PC-9 (cell line): ENCODE measurements at regions not wholly inside any gene's neighbourhood (a gene's known extent, or its start where the extent isn't known, plus 50 kb on each side); places are given as distances from the start of the nearest gene placed in this dataset.

Experiments used
- BruUV-seq: library from RNA; stranded (reverse); fragments of 400-500 nt; replicated peaks from 2 replicates; lab custom pipeline; 2021; lab: Mats Ljungman, UMichigan
- CTCF ChIA-PET: fragments of 300-600 bp; sonication (Branson Sonifier 250); formaldehyde crosslinking; loops from one replicate; lab custom pipeline; 2022; ENCODE audit warnings: antibody characterized with exemption; lab: Charles Lee
- POLR2A ChIA-PET: fragments of 300-600 bp; sonication (Branson Sonifier 250); formaldehyde crosslinking; loops from one replicate; lab custom pipeline; 2022; ENCODE audit warnings: antibody characterized with exemption; ENCODE audit not compliant: unreplicated experiment; lab: Charles Lee
- DNase-seq, 2 experiments: peaks; one replicate each; pipeline versions ENCODE4 v3.0.0 to v3.0.0-alpha.2; 2015 to 2022; ENCODE audit warnings: mixed read lengths in 1 of 2
- H2AFZ ChIP-seq: fragments of 200-600 bp; sonication (generic); 2 replicates; pipeline ENCODE4 v1.8.1; 2017; ENCODE audit warnings: antibody characterized with exemption
- H3F3A ChIP-seq: fragments of 200-600 bp; sonication (generic); 2 replicates; pipeline ENCODE4 v1.8.1; 2017; ENCODE audit warnings: antibody characterized with exemption, mild to moderate bottlenecking, low read depth; ENCODE audit not compliant: insufficient read depth
- H3K27ac ChIP-seq: fragments of 200-600 bp; sonication (generic); 2 replicates; pipeline ENCODE4 v1.6.1; 2016; ENCODE audit warnings: mixed run types
- H3K27me3 ChIP-seq: fragments of 200-600 bp; sonication (generic); 2 replicates; pipeline ENCODE4 v1.6.1; 2016; ENCODE audit warnings: low read depth, mixed run types; ENCODE audit not compliant: insufficient read depth
- H3K36me3 ChIP-seq: fragments of 200-600 bp; sonication (generic); 2 replicates; pipeline ENCODE4 v1.6.1; 2016; ENCODE audit warnings: low read depth, mixed run types
- H3K4me1 ChIP-seq: fragments of 200-600 bp; sonication (generic); replicated peaks from 2 replicates; pipeline ENCODE4 v1.6.1; 2016; ENCODE audit warnings: mixed run types; ENCODE audit not compliant: insufficient read depth
- H3K4me2 ChIP-seq: fragments of 200-600 bp; sonication (generic); 2 replicates; pipeline ENCODE4 v1.6.1; 2017; ENCODE audit warnings: mixed run types
- H3K4me3 ChIP-seq: fragments of 200-600 bp; sonication (generic); 2 replicates; pipeline ENCODE4 v1.6.1; 2016; ENCODE audit warnings: mixed run types
- H3K79me2 ChIP-seq: fragments of 200-600 bp; sonication (generic); 2 replicates; pipeline ENCODE4 v1.6.1; 2017; ENCODE audit warnings: low read depth, mixed run types
- H3K9me2 ChIP-seq: fragments of 200-600 bp; sonication (generic); 2 replicates; pipeline ENCODE4 v1.8.1; 2017; ENCODE audit warnings: mild to moderate bottlenecking; ENCODE audit not compliant: insufficient read depth
- H3K9me3 ChIP-seq: fragments of 200-600 bp; sonication (generic); 2 replicates; pipeline ENCODE4 v1.8.1; 2016; ENCODE audit warnings: low read depth; ENCODE audit not compliant: insufficient read depth
- H4K20me1 ChIP-seq: fragments of 200-600 bp; sonication (generic); 2 replicates; pipeline ENCODE4 v1.8.1; 2017; ENCODE audit not compliant: insufficient read depth
- CTCF ChIP-seq: fragments of 200-600 bp; sonication (generic); conservative IDR thresholded peaks from 2 replicates; pipeline ENCODE4 v1.6.1; 2017; ENCODE audit warnings: mixed run types, antibody characterized with exemption, mild to moderate bottlenecking, moderate library complexity
- EZH2 ChIP-seq: fragments of 200-600 bp; sonication (generic); IDR thresholded peaks from 2 replicates; pipeline ENCODE4 v1.8.0; 2017; ENCODE audit warnings: antibody characterized with exemption, low read depth
- intact Hi-C: fragments of 100-400 bp; cut with micrococcal nuclease; formaldehyde crosslinking; loops from one replicate; pipeline ENCODE4 v1.10.0; 2022; ENCODE audit not compliant: unreplicated experiment

DNA sequence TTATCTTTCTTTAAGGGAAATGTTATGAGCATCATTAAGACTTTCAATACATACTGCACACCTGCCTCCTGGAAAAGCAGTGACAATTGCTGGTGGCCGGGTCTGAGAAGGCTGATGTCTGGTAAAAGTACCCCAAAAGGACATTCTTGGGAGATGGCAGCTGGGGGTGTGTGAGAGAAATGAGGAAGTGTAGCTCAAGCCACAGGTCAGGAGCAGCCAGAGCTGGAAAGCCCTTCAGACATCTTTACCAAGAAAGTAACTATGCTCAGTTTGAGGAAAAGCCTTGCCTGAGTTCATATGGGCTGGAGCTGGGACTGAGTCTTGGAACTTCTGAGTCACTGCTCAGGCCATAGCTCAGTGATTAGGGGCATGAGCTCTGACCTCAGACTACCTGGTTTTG, 94.7 kb upstream of the N4BP1 start:
- no peaks in the 10 kb centered on the region for H4K20me1 ChIP-seq
- H3K79me2 ChIP-seq = no peaks in the 10 kb centered on the region
- peaks cover 4% of the 10 kb centered on the region; the same call in 1 of the 2 replicates for H3K27me3 ChIP-seq
- H3F3A ChIP-seq = no peaks in the 10 kb centered on the region
- H2AFZ ChIP-seq = no peak overlapping the region
- ChIA-PET POLR2A (no interaction called here), CTCF (no interaction called here)
- no peaks in the 10 kb centered on the region for H3K4me1 ChIP-seq
- H3K36me3 ChIP-seq = no peaks in the 10 kb centered on the region
- TF ChIP-seq CTCF (no peak), EZH2 (no peak)
- no peak for DNase-seq
- H3K27ac ChIP-seq = no peak overlapping the region
- intact Hi-C loops = no loop called here
- H3K4me2 ChIP-seq = no peak overlapping the region
- no TSS peak for BruUV-seq
- H3K4me3 ChIP-seq = no peak overlapping the region
- no peaks in the 10 kb centered on the region for H3K9me3 ChIP-seq
- H3K9me2 ChIP-seq = no peaks in the 10 kb centered on the region

DNA sequence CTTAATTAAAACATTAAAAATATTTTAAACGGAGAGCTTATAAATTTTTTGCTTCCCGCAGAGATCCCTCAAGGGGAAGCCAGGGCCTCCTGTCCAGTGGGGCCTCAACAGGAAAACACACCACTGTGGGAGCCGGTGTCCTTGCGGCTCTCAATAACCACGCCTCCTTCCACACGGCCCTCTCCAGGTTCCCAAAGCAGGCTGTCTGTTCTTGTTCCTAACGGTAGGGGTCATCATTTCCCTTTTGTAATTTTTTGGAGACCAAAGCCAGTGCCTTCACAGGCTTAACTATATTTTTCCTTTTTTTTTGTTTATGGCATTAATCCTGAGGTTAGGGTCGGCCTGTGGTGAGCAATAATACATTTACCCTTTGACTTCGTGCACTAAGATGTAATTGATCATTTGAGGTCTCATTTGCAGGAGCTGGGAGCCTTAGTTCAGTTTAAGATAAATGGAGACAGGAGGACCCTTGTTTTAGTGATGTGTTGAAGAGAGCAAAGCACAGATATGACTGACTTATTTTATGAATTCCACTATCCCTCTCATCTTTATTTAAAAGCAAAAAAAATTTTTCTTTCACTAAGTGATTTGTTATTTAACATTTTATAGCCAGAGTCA, 77.5 kb upstream of the N4BP1 start:
- BruUV-seq = no TSS peak
- POLR2A ChIA-PET = no interaction called here
- Histone ChIP-seq H3K4me3 (no peak overlapping the region), H3K79me2 (no peaks in the 10 kb centered on the region), H3K27ac (no peak overlapping the region), H3K4me1 (no peaks in the 10 kb centered on the region), H3K4me2 (no peak overlapping the region), H3K9me2 (no peaks in the 10 kb centered on the region), H3K27me3 (peaks cover 22% of the 10 kb centered on the region), H3K9me3 (no peaks in the 10 kb centered on the region), H4K20me1 (no peaks in the 10 kb centered on the region), H3K36me3 (no peaks in the 10 kb centered on the region), H2AFZ (no peak overlapping the region), H3F3A (no peaks in the 10 kb centered on the region)
- TF ChIP-seq EZH2 (no peak), CTCF (peak; percentile 78)
- CTCF ChIA-PET = no interaction called here
- intact Hi-C loops = loop anchor here (5.0 kb wide), 1 partner anchor 665 kb away; no protein-coding TSS in a partner anchor
- DNase-seq = peak; percentile 48 to 52

DNA sequence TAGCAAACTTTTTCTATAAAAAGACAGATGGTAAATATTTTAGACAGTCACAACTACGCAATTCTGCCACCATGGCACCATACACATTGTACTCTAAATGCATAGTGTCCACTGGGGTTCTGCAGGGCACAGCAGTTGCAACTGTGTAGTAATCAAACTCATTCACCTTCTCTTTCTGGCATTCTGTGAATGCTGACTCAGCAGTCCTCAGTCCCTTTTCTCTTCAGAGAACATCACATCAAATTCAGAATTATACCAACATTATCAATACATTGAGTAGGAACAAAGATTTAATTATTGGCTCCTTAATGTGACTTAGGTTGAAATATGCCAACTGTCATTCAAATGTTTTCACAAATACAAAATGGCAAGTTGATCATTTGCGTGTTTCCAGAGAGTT, 74.2 kb upstream of the N4BP1 start:
- Histone ChIP-seq H4K20me1 (no peaks in the 10 kb centered on the region), H3K9me3 (no peaks in the 10 kb centered on the region), H3K4me3 (no peak overlapping the region), H3K36me3 (no peaks in the 10 kb centered on the region), H3K79me2 (no peaks in the 10 kb centered on the region), H2AFZ (no peak overlapping the region), H3F3A (no peaks in the 10 kb centered on the region), H3K27ac (no peak overlapping the region), H3K9me2 (no peaks in the 10 kb centered on the region), H3K27me3 (peaks cover 32% of the 10 kb centered on the region), H3K4me2 (no peak overlapping the region), H3K4me1 (no peaks in the 10 kb centered on the region)
- TF ChIP-seq EZH2 (no peak), CTCF (no peak)
- CTCF ChIA-PET = no interaction called here
- intact Hi-C loops = no loop called here
- POLR2A ChIA-PET = no interaction called here
- DNase-seq = no peak
- no TSS peak for BruUV-seq
